ENCODE measurements at regions not wholly inside any gene's neighbourhood (a gene's known extent, or its start where the extent isn't known, plus 50 kb on each side); places are given as distances from the start of the nearest gene placed in this dataset.
"Not testable (repeated sequence)": the region's sequence is repeated elsewhere in the genome, so short reads cannot be mapped to it uniquely, and the experiment has no call there.

- DNase-seq (ENCODE audit: low read depth) = not testable (repeated sequence)
Observed at GRCh38 chr1:120233661-120234018, 57.3 kb upstream of the SEC22B start.

DNA sequence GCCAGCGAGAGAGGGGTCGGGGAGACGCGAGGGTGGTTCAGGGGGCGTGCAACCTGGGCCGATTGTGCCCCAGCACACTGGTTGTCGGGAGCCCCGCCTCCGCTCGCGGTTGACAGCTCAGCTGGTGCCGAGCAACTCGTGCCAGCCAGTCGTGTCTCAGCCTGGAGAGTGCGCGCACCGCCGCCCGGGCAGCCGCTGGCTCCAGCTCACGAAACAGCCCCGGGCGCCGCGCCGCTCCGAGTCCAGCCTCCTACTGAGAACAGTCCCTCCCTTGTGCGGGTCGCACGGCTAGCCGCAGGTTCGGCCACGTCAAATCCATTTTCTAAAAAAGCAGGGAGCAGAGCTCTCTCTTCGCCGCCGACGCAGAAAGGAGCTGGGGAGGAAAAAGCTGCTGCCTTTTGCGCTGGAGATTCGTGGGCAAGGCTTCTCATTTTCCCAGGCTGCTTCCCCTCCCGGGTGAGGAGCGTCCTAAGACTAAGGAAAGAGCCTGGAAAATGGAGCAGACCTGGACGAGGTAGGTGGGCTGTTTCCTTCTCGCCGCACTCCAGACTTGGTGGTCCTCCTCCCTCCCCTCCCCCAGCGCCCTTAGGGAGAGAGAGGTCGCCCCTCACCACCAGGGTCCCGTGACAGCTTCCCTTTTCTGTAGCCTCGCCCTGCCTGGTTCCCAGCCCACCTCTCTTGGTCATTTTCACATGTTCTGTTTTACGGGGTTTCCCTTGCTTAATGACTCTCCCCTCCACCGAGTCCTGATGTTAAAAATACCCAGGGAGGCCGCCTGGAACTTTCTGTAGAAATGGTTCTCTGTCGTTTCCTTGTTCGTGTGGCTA lies 56.7 kb upstream of the SEC22B start:
- not testable (repeated sequence) for DNase-seq (ENCODE audit: low read depth)

GRCh38 chr1:120229835-120230234 lies 53.5 kb upstream of the SEC22B start:
- DNase-seq (ENCODE audit: low read depth) = not testable (repeated sequence)
